Nephron (organoid): ENCODE measurements at regions not wholly inside any gene's neighbourhood (a gene's known extent, or its start where the extent isn't known, plus 50 kb on each side); places are given as distances from the start of the nearest gene placed in this dataset.

Experiments
- H3K27ac Mint-ChIP-seq, 3 experiments: 2 replicates each; pipeline ENCODE4 v1.8.0; 2020; ENCODE audit warnings: mixed read lengths in 3 of 3, mild to moderate bottlenecking in 2 of 3, moderate library complexity in 1 of 3
- H3K27me3 Mint-ChIP-seq: 2 replicates; pipeline ENCODE4 v1.8.0; 2021; ENCODE audit warnings: low read depth, mild to moderate bottlenecking, moderate library complexity, mixed read lengths
- H3K36me3 Mint-ChIP-seq: 2 replicates; pipeline ENCODE4 v1.8.0; 2020; ENCODE audit warnings: low read depth, mixed read lengths
- H3K4me1 Mint-ChIP-seq: 2 replicates; pipeline ENCODE4 v1.8.0; 2020; ENCODE audit warnings: mixed read lengths
- H3K4me3 Mint-ChIP-seq, 3 experiments: 2 replicates each; pipeline ENCODE4 v1.8.0; 2020; ENCODE audit warnings: mild to moderate bottlenecking in 3 of 3, mixed read lengths in 3 of 3, moderate library complexity in 2 of 3
- H3K9me3 Mint-ChIP-seq: 2 replicates; pipeline ENCODE4 v1.8.0; 2020; ENCODE audit warnings: mixed read lengths
- CTCF ChIP-seq, 3 experiments: fragments of 200-600 bp; sonication (generic); IDR thresholded peaks; one replicate each; pipeline ENCODE4 v1.5.0; 2021; ENCODE audit warnings: antibody characterized with exemption in 3 of 3; ENCODE audit not compliant: unreplicated experiment in 3 of 3

- Mint-ChIP-seq H3K9me3 (no peaks in the 10 kb centered on the region), H3K27me3 (peaks cover 14% of the 10 kb centered on the region), H3K4me3 (no peak overlapping the region), H3K4me1 (no peaks in the 10 kb centered on the region), H3K36me3 (no peaks in the 10 kb centered on the region), H3K27ac (no peak overlapping the region)
- TF ChIP-seq CTCF (IDR thresholded peaks at IDR 0.05; ENCODE audit: unreplicated experiment in 3 of 3): no peak
Measured at GRCh38 chr12:112559784-112560183, 141.0 kb downstream of the PTPN11 start.

GRCh38 chr12:112564160-112564784 is 145.5 kb downstream of the PTPN11 start:
- Mint-ChIP-seq H3K27ac (no peak overlapping the region), H3K4me3 (no peak overlapping the region), H3K27me3 (peaks cover 3% of the 10 kb centered on the region), H3K9me3 (peaks cover 2% of the 10 kb centered on the region), H3K36me3 (no peaks in the 10 kb centered on the region), H3K4me1 (no peaks in the 10 kb centered on the region)
- TF ChIP-seq CTCF (IDR thresholded peaks at IDR 0.05; ENCODE audit: unreplicated experiment in 3 of 3): no peak

GRCh38 chr12:112568641-112569040 is 149.9 kb downstream of the PTPN11 start:
- Mint-ChIP-seq H3K27ac (no peak overlapping the region), H3K36me3 (no peaks in the 10 kb centered on the region), H3K9me3 (peaks cover 2% of the 10 kb centered on the region), H3K4me1 (no peaks in the 10 kb centered on the region), H3K4me3 (no peak overlapping the region), H3K27me3 (peaks cover 27% of the 10 kb centered on the region)
- TF ChIP-seq CTCF (IDR thresholded peaks at IDR 0.05; ENCODE audit: unreplicated experiment in 3 of 3): no peak

- no peaks in the 10 kb centered on the region for H3K36me3 Mint-ChIP-seq
- TF ChIP-seq CTCF (IDR thresholded peaks at IDR 0.05; ENCODE audit: unreplicated experiment in 3 of 3): no peak
- H3K9me3 Mint-ChIP-seq: peaks cover 2% of the 10 kb centered on the region
- H3K4me3 Mint-ChIP-seq: no peak overlapping the region
- H3K27ac Mint-ChIP-seq: no peak overlapping the region
- H3K27me3 Mint-ChIP-seq: peaks cover 28% of the 10 kb centered on the region
- H3K4me1 Mint-ChIP-seq: no peaks in the 10 kb centered on the region
Measured at GRCh38 chr12:112570096-112570495, 151.3 kb downstream of the PTPN11 start.

- Mint-ChIP-seq H3K36me3 (no peaks in the 10 kb centered on the region), H3K27me3 (peaks cover 58% of the 10 kb centered on the region), H3K4me3 (no peak overlapping the region), H3K9me3 (no peaks in the 10 kb centered on the region), H3K4me1 (no peaks in the 10 kb centered on the region), H3K27ac (no peak overlapping the region)
- no peak for TF ChIP-seq CTCF (IDR thresholded peaks at IDR 0.05; ENCODE audit: unreplicated experiment in 3 of 3)
Measured at GRCh38 chr12:112573141-112573540, 154.4 kb downstream of the PTPN11 start.

- no peaks in the 10 kb centered on the region for H3K36me3 Mint-ChIP-seq
- peaks cover 75% of the 10 kb centered on the region for H3K27me3 Mint-ChIP-seq
- H3K4me1 Mint-ChIP-seq: no peaks in the 10 kb centered on the region
Measured at GRCh38 chr12:112574896-112575558, 156.3 kb downstream of the PTPN11 start.

More at GRCh38 chr12:112574896-112575558, 156.3 kb downstream of the PTPN11 start:
- Mint-ChIP-seq H3K27ac (no peak overlapping the region), H3K9me3 (no peaks in the 10 kb centered on the region), H3K4me3 (no peak overlapping the region)
- no peak for TF ChIP-seq CTCF (IDR thresholded peaks at IDR 0.05; ENCODE audit: unreplicated experiment in 3 of 3)
